ENCODE measurements at regions not wholly inside any gene's neighbourhood (a gene's known extent, or its start where the extent isn't known, plus 50 kb on each side); places are given as distances from the start of the nearest gene placed in this dataset.

DNA sequence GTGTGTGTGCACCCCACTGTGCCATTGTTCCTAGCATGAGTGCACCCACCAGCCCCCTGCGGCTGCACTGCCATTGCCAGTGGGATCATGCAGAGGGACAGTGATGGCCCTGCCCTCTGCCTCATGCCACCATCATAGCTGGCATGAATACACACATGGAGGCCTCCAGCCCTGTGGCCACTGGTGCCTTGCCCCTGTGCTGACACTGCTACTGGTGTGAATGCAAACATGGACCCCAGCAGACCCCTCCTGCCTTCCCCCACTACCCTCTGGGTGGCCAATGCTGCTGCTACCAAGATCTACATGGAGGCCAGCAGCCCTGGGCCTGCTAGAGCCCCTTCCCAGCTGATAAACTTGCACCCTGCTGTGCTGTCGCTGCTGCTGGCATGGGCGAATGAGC, 995.5 kb upstream of the GOT2 start:
- no peak overlapping the region for H3K4me3 ChIP-seq
- POLR2A ChIA-PET, result no interaction called here
- no peak for FAIRE-seq
- WGBS (ENCODE audit: missing lambda C conversion rate), result 61% methylated on average over 3 of the region's 3 CpGs
- H3K4me1 ChIP-seq, result no peaks in the 10 kb centered on the region
- no peaks in the 10 kb centered on the region; the same call in 2 of the 3 replicates for H3K9me3 ChIP-seq
- H3K4me2 ChIP-seq, result no peak overlapping the region
- TF ChIP-seq SMC3 (IDR thresholded peaks at IDR 0.05) (no peak), HOXA7 (CRISPR knock-in tag; IDR thresholded peaks at IDR 0.05) (no peak), CEBPB (IDR thresholded peaks at IDR 0.05) (no peak), E2F6 (IDR thresholded peaks at IDR 0.05; ENCODE audit: borderline replicate concordance, low read depth) (no peak), CHD2 (IDR thresholded peaks at IDR 0.05; ENCODE audit: low read length, partially characterized antibody) (no peak), POLR2AphosphoS2 (conservative IDR thresholded peaks at IDR 0.05; ENCODE audit: low read length) (no peak), MYC (IDR thresholded peaks at IDR 0.05; ENCODE audit: borderline replicate concordance, low read length) (no peak), HDAC2 (IDR thresholded peaks at IDR 0.05) (no peak), MAFK (IDR thresholded peaks at IDR 0.05; ENCODE audit: partially characterized antibody) (no peak), TP53 (CRISPR knock-in tag; IDR thresholded peaks at IDR 0.05) (no peak)
- TF ChIP-seq, protein P1, sequence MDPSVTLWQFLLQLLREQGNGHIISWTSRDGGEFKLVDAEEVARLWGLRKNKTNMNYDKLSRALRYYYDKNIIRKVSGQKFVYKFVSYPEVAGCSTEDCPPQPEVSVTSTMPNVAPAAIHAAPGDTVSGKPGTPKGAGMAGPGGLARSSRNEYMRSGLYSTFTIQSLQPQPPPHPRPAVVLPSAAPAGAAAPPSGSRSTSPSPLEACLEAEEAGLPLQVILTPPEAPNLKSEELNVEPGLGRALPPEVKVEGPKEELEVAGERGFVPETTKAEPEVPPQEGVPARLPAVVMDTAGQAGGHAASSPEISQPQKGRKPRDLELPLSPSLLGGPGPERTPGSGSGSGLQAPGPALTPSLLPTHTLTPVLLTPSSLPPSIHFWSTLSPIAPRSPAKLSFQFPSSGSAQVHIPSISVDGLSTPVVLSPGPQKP (IDR thresholded peaks at IDR 0.05; ENCODE audit: low read depth, low read length), result no peak
- TF ChIP-seq, protein P2, sequence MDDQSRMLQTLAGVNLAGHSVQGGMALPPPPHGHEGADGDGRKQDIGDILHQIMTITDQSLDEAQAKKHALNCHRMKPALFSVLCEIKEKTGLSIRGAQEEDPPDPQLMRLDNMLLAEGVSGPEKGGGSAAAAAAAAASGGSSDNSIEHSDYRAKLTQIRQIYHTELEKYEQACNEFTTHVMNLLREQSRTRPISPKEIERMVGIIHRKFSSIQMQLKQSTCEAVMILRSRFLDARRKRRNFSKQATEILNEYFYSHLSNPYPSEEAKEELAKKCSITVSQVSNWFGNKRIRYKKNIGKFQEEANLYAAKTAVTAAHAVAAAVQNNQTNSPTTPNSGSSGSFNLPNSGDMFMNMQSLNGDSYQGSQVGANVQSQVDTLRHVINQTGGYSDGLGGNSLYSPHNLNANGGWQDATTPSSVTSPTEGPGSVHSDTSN (IDR thresholded peaks at IDR 0.05), result no peak
- H3K27ac ChIP-seq, result no peak overlapping the region
- CTCF ChIA-PET, result no interaction called here
- no peak for DNase-seq (ENCODE audit: low read depth in 1 of 2, low spot score in 1 of 2)
- ATAC-seq, result no peak

DNA sequence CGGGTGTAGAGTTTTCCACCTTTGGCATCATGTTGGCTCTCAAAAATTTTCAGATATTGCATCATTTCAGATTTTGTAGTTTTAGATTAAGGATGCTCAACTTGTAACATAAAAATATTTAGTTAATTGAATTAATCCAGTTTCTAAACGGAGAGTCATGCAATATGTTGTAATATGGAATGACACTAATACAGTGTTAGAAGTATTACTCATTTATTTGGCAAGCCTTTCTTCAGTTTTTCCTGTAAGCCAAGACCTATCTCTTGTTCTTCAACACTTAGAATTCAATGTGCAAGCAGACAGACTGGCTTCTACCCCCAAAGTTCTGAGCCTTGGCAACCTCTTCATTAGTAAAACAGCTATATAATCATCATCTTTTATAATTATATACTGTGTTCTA, 985.0 kb upstream of the GOT2 start:
- ATAC-seq (no peak), DNase-seq (ENCODE audit: low read depth in 1 of 2, low spot score in 1 of 2) (no peak), FAIRE-seq (no peak)
- 33% methylated on average over 2 of the region's 2 CpGs for WGBS (ENCODE audit: missing lambda C conversion rate)
- no peaks in the 10 kb centered on the region for H3K9me3 ChIP-seq
- CTCF ChIA-PET, result no interaction called here
- H3K4me2 ChIP-seq, result no peak overlapping the region
- H3K4me3 ChIP-seq, result no peak overlapping the region
- no peak overlapping the region; a peak in 1 of 6 replicates for H3K27ac ChIP-seq
- no peaks in the 10 kb centered on the region for H3K4me1 ChIP-seq
- POLR2A ChIA-PET, result no interaction called here
- TF ChIP-seq CHD4 (IDR thresholded peaks at IDR 0.05; ENCODE audit: borderline replicate concordance) (no peak), PHF8 (IDR thresholded peaks at IDR 0.05; ENCODE audit: borderline replicate concordance, low read depth) (no peak), SREBF2 (IDR thresholded peaks at IDR 0.05) (no peak), ESRRA (IDR thresholded peaks at IDR 0.05; ENCODE audit: borderline replicate concordance, low read length) (no peak), HMGXB4 (CRISPR knock-in tag; IDR thresholded peaks at IDR 0.05; ENCODE audit: borderline replicate concordance) (no peak), ZNF302 (CRISPR knock-in tag; IDR thresholded peaks at IDR 0.05) (no peak), HES2 (IDR thresholded peaks at IDR 0.05) (no peak)
- TF ChIP-seq, protein P2 (IDR thresholded peaks at IDR 0.05), result no peak
